Panc1 (cell line): ENCODE measurements at regions not wholly inside any gene's neighbourhood (a gene's known extent, or its start where the extent isn't known, plus 50 kb on each side); places are given as distances from the start of the nearest gene placed in this dataset.

Experiments
- ATAC-seq: fragments of 200-7000 bp; cut with Tn5 transposase; 2 replicates; pipeline ENCODE4 v1.9.1; 2020; ENCODE audit warnings: mild to moderate bottlenecking, moderate library complexity
- BruUV-seq: library from RNA; stranded (reverse); fragments of 400-500 nt; replicated peaks from 2 replicates; lab custom pipeline; 2021; lab: Mats Ljungman, UMichigan
- CTCF ChIA-PET: fragments of 300-600 bp; sonication (Branson Sonifier 250); formaldehyde crosslinking; loops from one replicate; lab custom pipeline; 2022; ENCODE audit warnings: antibody characterized with exemption; lab: Charles Lee
- POLR2A ChIA-PET: fragments of 300-600 bp; sonication (Branson Sonifier 250); formaldehyde crosslinking; loops from one replicate; lab custom pipeline; 2022; ENCODE audit warnings: antibody characterized with exemption; lab: Charles Lee
- DNase-seq: peaks from one replicate; pipeline ENCODE4 v3.0.0-alpha.2; 2010; ENCODE audit warnings: low read depth, low spot score
- H3K27ac ChIP-seq: 2 replicates; pipeline ENCODE4 v1.5.1; 2011; ENCODE audit warnings: mild to moderate bottlenecking, low read length, inconsistent platforms
- H3K27me3 ChIP-seq: fragments of 200-500 bp; sonication (Bioruptor generic); 2 replicates; pipeline ENCODE4 v1.6.0; 2014; ENCODE audit warnings: low read length, inconsistent platforms; ENCODE audit not compliant: control insufficient read depth, insufficient read depth
- H3K36me3 ChIP-seq: fragments of 200-500 bp; sonication (Bioruptor generic); 2 replicates; pipeline ENCODE4 v1.5.1; 2014; ENCODE audit warnings: inconsistent platforms, mild to moderate bottlenecking, low read length, moderate library complexity; ENCODE audit not compliant: control insufficient read depth, insufficient read depth
- H3K4me1 ChIP-seq: 2 replicates; pipeline ENCODE4 v1.5.1; 2011; ENCODE audit warnings: inconsistent platforms, mild to moderate bottlenecking, low read length, moderate library complexity; ENCODE audit not compliant: control insufficient read depth, insufficient read depth
- H3K4me3 ChIP-seq, 2 experiments: 2 replicates each; pipeline ENCODE4 v1.5.1; 2011 to 2012; ENCODE audit warnings: low read depth in 2 of 2, low read length in 2 of 2, mild to moderate bottlenecking in 2 of 2, inconsistent platforms in 1 of 2, moderate library complexity in 1 of 2
- H3K9me3 ChIP-seq: fragments of 200-500 bp; sonication (Bioruptor generic); 2 replicates; pipeline ENCODE4 v1.5.1; 2014; ENCODE audit warnings: low read depth, mild to moderate bottlenecking, inconsistent platforms, low read length, moderate library complexity; ENCODE audit not compliant: control insufficient read depth, insufficient read depth
- CTCF ChIP-seq: fragments of 450-650 bp; IDR thresholded peaks from 2 replicates; pipeline ENCODE4 v1.5.1; 2017; ENCODE audit warnings: mild to moderate bottlenecking
- POLR2AphosphoS5 ChIP-seq: IDR thresholded peaks from 2 replicates; pipeline ENCODE4 v1.6.1; 2012; ENCODE audit warnings: mild to moderate bottlenecking, low read depth, low read length, moderate library complexity
- REST ChIP-seq, 2 experiments: IDR thresholded peaks; 2 replicates each; pipeline ENCODE4 v1.6.1; 2011 to 2012; ENCODE audit warnings: low read depth in 2 of 2, control low read depth in 1 of 2, low read length in 1 of 2, mild to moderate bottlenecking in 1 of 2, moderate library complexity in 1 of 2; ENCODE audit not compliant: insufficient read depth in 1 of 2
- SIN3A ChIP-seq: IDR thresholded peaks from 2 replicates; pipeline ENCODE4 v1.6.1; 2012; ENCODE audit warnings: low read depth, mild to moderate bottlenecking, low read length, moderate library complexity, borderline replicate concordance; ENCODE audit not compliant: insufficient read depth
- TCF7L2 ChIP-seq: IDR thresholded peaks from 2 replicates; pipeline ENCODE4 v1.6.1; 2011; ENCODE audit warnings: mild to moderate bottlenecking, low read depth, low read length, inconsistent platforms
- in situ Hi-C: cut with HindIII; loops from 2 replicates; pipeline ENCODE4 v1.10.0; 2016; ENCODE audit warnings: low sequenced_read_pairs, low pct_unique_long_range_greater_than_20kb
- intact Hi-C: fragments of 100-400 bp; cut with micrococcal nuclease; formaldehyde crosslinking; loops from one replicate; pipeline ENCODE4 v1.10.0; 2022; ENCODE audit not compliant: unreplicated experiment

- BruUV-seq: no TSS peak
- ChIA-PET POLR2A (interaction anchor here (0.6 kb wide), 1 partner anchor 13 kb away, joined by 12 read pairs; no protein-coding TSS in a partner anchor), CTCF (no interaction called here)
- no peak for TF ChIP-seq TCF7L2
- TF ChIP-seq SIN3A: no peak
- TF ChIP-seq POLR2AphosphoS5: no peak
- no peak for TF ChIP-seq REST (IDR thresholded peaks at IDR 0.05; ENCODE audit: insufficient read depth in 1 of 2, low read depth in 2 of 2, low read length in 1 of 2)
- TF ChIP-seq CTCF: no peak
- H3K4me3 ChIP-seq: no peak overlapping the region
- intact Hi-C loops (no loop called here), in situ Hi-C loops (no loop called here)
- no peak for ATAC-seq
- H3K4me1 ChIP-seq: no peaks in the 10 kb centered on the region
- H3K27me3 ChIP-seq: no peaks in the 10 kb centered on the region
- no peaks in the 10 kb centered on the region for H3K36me3 ChIP-seq
- no peaks in the 10 kb centered on the region for H3K9me3 ChIP-seq
- H3K27ac ChIP-seq: no peak overlapping the region
- DNase-seq: no peak
Observed at GRCh38 chr16:26344240-26344776, 652.5 kb downstream of the HS3ST4 start.

DNA sequence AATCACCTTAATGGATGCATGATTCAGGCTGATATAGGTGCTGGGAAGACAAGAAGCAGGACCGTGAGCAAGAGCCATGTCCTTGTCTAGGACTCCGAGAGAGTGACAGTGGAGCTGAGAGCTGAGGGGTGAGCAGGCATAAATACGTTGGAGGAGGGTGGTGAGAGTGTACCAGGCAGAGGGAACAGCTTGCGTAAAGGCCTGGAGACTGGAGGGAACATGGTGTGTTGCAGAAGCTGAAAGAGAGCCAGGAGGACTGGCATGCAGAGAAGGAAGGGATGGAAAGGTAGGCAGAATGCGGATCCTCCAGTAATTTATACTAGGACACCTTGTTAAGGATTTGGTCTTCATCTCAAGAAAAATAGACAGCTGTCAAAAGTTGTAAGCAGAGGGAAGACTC is 653.2 kb downstream of the HS3ST4 start:
- no peak for ATAC-seq
- in situ Hi-C loops: no loop called here
- H3K27me3 ChIP-seq: no peaks in the 10 kb centered on the region
- no peaks in the 10 kb centered on the region for H3K9me3 ChIP-seq
- no peaks in the 10 kb centered on the region for H3K4me1 ChIP-seq
- ChIA-PET CTCF (no interaction called here), POLR2A (no interaction called here)
- TF ChIP-seq REST (IDR thresholded peaks at IDR 0.05; ENCODE audit: insufficient read depth in 1 of 2, low read depth in 2 of 2, low read length in 1 of 2): no peak
- TF ChIP-seq CTCF: no peak
- no peak for TF ChIP-seq SIN3A
- TF ChIP-seq TCF7L2: no peak
- TF ChIP-seq POLR2AphosphoS5: no peak
- no peak overlapping the region for H3K27ac ChIP-seq
- no peaks in the 10 kb centered on the region for H3K36me3 ChIP-seq
- BruUV-seq: no TSS peak
- no peak for DNase-seq
- H3K4me3 ChIP-seq: no peak overlapping the region
- intact Hi-C loops: no loop called here
